Dermis microvascular lymphatic vessel endothelial cell (primary cell): ENCODE measurements at regions not wholly inside any gene's neighbourhood (a gene's known extent, or its start where the extent isn't known, plus 50 kb on each side); places are given as distances from the start of the nearest gene placed in this dataset.

Experiments
- DNase-seq, 2 donors: peaks; one replicate each; pipeline versions ENCODE4 v3.0.0 to v3.0.0-alpha.2; 2010; ENCODE audit warnings: low read depth in 2 of 2

GRCh38 chr10:30793093-30793492 is 163.5 kb upstream of the LYZL2 start:
- DNase-seq: no peak

- no peak for DNase-seq
These were observed 162.5 kb upstream of the LYZL2 start for GRCh38 chr10:30792025-30792424.

GRCh38 chr10:30791197-30791611 is 161.7 kb upstream of the LYZL2 start:
- peak; percentile 65 to 81 for DNase-seq

GRCh38 chr10:30789806-30790205 is 160.3 kb upstream of the LYZL2 start:
- DNase-seq: no peak

GRCh38 chr10:30788307-30788706 is 158.8 kb upstream of the LYZL2 start:
- DNase-seq: peak in 1 of 2 donors; percentile 79

GRCh38 chr10:30786906-30787305 is 157.4 kb upstream of the LYZL2 start:
- no peak for DNase-seq

- DNase-seq: no peak
These were observed 156.6 kb upstream of the LYZL2 start for GRCh38 chr10:30786131-30786530.

GRCh38 chr10:30784897-30785605 is 155.5 kb upstream of the LYZL2 start:
- peak; percentile 70 to 81 for DNase-seq

- peak; percentile 82 to 92 for DNase-seq
These were observed 155.0 kb upstream of the LYZL2 start for GRCh38 chr10:30784524-30784896.

- peak; percentile 87 to 93 for DNase-seq
These were observed 154.5 kb upstream of the LYZL2 start for GRCh38 chr10:30783939-30784501.

GRCh38 chr10:30782537-30783461 is 153.2 kb upstream of the LYZL2 start:
- DNase-seq: no peak

GRCh38 chr10:30782157-30782536 is 152.6 kb upstream of the LYZL2 start:
- no peak for DNase-seq

GRCh38 chr10:30781670-30782121 is 152.1 kb upstream of the LYZL2 start:
- no peak for DNase-seq

- no peak for DNase-seq
These were observed 149.2 kb upstream of the LYZL2 start for GRCh38 chr10:30778769-30779168.

GRCh38 chr10:30775779-30776591 is 146.4 kb upstream of the LYZL2 start:
- no peak for DNase-seq

- DNase-seq: no peak
These were observed 144.7 kb upstream of the LYZL2 start for GRCh38 chr10:30774261-30774660.

GRCh38 chr10:30773501-30773900 is 143.9 kb upstream of the LYZL2 start:
- no peak for DNase-seq

- DNase-seq: no peak
These were observed 141.3 kb upstream of the LYZL2 start for GRCh38 chr10:30770816-30771215.

GRCh38 chr10:30770229-30770628 is 140.7 kb upstream of the LYZL2 start:
- DNase-seq: no peak

GRCh38 chr10:30769361-30769760 is 139.8 kb upstream of the LYZL2 start:
- DNase-seq: no peak

GRCh38 chr10:30765616-30766015 is 136.1 kb upstream of the LYZL2 start:
- no peak for DNase-seq
